ENCODE measurements at regions not wholly inside any gene's neighbourhood (a gene's known extent, or its start where the extent isn't known, plus 50 kb on each side); places are given as distances from the start of the nearest gene placed in this dataset.

DNA sequence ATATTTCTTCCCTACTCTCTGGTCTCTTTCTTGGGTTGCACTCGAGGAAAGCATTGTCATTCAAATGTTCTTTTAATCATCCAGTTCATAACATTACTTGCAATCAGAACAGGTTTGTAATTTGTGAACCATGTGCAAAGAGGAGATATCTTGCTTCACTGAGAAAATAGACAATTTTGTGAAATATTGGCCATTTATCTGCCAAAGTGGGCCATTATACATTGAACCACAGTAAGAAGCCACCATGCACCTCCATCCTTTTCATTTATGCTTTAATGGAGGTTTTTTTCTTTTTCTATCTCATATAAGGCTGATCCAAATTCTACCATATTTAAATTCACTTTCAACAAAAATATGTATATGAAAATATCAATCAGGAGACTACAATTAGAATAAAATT is 335.3 kb upstream of the AADAT start:
- no peaks in the 10 kb centered on the region for H3K9me3 ChIP-seq (ENCODE audit: control insufficient read depth, insufficient read depth, low read length)
- no peak overlapping the region for H3K27ac ChIP-seq (ENCODE audit: low read length)
- no peak overlapping the region for H3K4me3 ChIP-seq (ENCODE audit: low read length)
- no CpG with 5 or more reads among the region's 1 CpG for WGBS (ENCODE audit: insufficient coverage, insufficient read length)
- H3K4me1 ChIP-seq (ENCODE audit: control insufficient read depth, insufficient read depth, low read length), result no peaks in the 10 kb centered on the region
- no peak for DNase-seq (ENCODE audit: low read depth, low spot score)
- no peaks in the 10 kb centered on the region for H3K36me3 ChIP-seq (ENCODE audit: control insufficient read depth, insufficient read depth, low read length)
- no peaks in the 10 kb centered on the region for H3K27me3 ChIP-seq (ENCODE audit: control insufficient read depth, insufficient read depth, low read length)

DNA sequence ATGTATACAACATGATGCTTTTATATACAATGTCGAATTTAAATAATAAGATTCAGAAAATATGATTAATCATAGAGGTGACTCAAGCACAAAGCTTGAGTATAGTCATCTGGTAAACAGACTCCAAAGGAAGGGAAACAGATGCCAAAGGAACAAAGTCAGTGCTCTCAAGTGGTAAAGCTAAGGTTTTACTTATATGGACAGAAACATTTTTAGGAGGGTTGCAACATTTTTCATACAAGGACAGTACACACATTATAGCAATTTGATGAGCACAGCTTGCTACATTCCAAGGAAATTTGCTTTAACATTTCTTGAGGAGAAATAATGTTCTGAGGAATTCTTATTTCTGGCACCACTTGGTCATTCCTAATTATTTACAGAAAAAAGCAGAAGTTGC is 333.4 kb upstream of the AADAT start:
- WGBS (ENCODE audit: insufficient coverage, insufficient read length), result no CpG with 5 or more reads among the region's 1 CpG
- no peak for DNase-seq (ENCODE audit: low read depth, low spot score)
- no peak overlapping the region for H3K4me3 ChIP-seq (ENCODE audit: low read length)

DNA sequence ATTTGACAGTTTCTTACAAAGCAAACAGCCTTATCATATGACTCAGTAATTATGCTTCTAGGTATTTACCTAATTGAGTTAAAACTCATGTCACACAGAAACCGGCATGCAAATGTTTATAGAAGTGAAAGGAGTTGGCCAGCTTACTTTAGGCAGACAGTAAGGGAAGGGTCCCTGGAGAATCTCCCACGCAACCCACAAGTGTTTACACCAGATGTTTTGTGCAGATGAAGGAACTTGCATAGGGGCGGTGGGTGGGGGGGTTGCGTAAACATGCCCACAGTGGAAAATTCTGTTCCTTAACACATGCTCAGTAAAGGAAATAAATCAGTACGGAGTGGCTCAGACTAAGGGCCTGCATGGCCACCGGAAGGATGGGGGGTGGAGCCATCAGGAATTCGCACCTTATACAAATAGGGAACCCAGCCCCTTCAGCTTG is 330.5 kb upstream of the AADAT start:
- no peak for DNase-seq (ENCODE audit: low read depth, low spot score)
- H3K36me3 ChIP-seq (ENCODE audit: control insufficient read depth, insufficient read depth, low read length), result no peaks in the 10 kb centered on the region
- H3K27ac ChIP-seq (ENCODE audit: low read length), result no peak overlapping the region
- WGBS (ENCODE audit: insufficient coverage, insufficient read length), result no CpG with 5 or more reads among the region's 7 CpGs
- no peaks in the 10 kb centered on the region for H3K4me1 ChIP-seq (ENCODE audit: control insufficient read depth, insufficient read depth, low read length)
- H3K27me3 ChIP-seq (ENCODE audit: control insufficient read depth, insufficient read depth, low read length), result no peaks in the 10 kb centered on the region
- H3K4me3 ChIP-seq (ENCODE audit: low read length), result no peak overlapping the region
- H3K9me3 ChIP-seq (ENCODE audit: control insufficient read depth, insufficient read depth, low read length), result no peaks in the 10 kb centered on the region

More for the DNA sequence above, 333.4 kb upstream of the AADAT start:
- Histone ChIP-seq H3K27ac (ENCODE audit: low read length) (no peak overlapping the region), H3K9me3 (ENCODE audit: control insufficient read depth, insufficient read depth, low read length) (no peaks in the 10 kb centered on the region), H3K4me1 (ENCODE audit: control insufficient read depth, insufficient read depth, low read length) (no peaks in the 10 kb centered on the region), H3K27me3 (ENCODE audit: control insufficient read depth, insufficient read depth, low read length) (no peaks in the 10 kb centered on the region), H3K36me3 (ENCODE audit: control insufficient read depth, insufficient read depth, low read length) (no peaks in the 10 kb centered on the region)

DNA sequence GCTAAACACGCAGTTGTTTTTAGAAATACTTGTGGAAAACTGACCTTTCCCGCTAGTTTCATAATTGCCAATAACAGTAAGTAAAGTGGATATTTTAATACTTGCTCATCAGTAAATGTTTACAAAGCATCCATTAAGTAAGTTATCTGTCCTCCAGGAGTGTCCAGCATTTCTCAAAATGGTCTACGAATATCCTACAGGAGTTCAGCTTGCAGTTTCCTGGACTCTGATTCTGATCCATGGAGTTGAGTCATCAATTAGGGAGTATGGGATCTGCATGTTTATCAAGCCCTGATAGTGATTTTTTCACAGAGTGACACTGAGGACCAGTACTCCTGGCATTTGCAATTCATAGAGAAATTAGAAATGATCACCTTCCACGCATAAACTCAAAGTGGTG is 325.2 kb upstream of the AADAT start:
- no peaks in the 10 kb centered on the region for H3K9me3 ChIP-seq (ENCODE audit: control insufficient read depth, insufficient read depth, low read length)
- H3K4me3 ChIP-seq (ENCODE audit: low read length), result no peak overlapping the region
- no peaks in the 10 kb centered on the region for H3K27me3 ChIP-seq (ENCODE audit: control insufficient read depth, insufficient read depth, low read length)
- H3K36me3 ChIP-seq (ENCODE audit: control insufficient read depth, insufficient read depth, low read length), result no peaks in the 10 kb centered on the region
- no peak overlapping the region for H3K27ac ChIP-seq (ENCODE audit: low read length)
- H3K4me1 ChIP-seq (ENCODE audit: control insufficient read depth, insufficient read depth, low read length), result no peaks in the 10 kb centered on the region
- no peak for DNase-seq (ENCODE audit: low read depth, low spot score)
- WGBS (ENCODE audit: insufficient coverage, insufficient read length), result no CpG with 5 or more reads among the region's 4 CpGs

DNA sequence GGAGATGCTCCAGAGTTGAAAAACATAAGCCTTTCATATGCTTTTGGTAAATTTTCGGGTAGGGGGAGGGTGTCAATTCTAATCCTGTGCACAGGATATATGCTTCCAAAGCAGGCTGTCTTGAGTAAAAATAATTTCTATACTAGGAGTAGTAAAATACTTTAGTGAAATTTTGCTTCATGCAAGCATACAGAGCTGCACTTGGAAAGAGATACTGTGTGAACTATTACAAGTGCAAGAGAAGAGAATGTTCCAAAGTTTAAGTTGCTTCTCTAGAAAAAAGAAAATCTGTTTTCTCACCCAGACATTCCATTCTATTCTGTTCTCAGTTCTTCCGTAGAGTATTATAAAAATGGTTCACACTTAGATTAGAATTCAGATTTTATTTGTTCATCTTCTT is 324.6 kb upstream of the AADAT start:
- no peaks in the 10 kb centered on the region for H3K9me3 ChIP-seq (ENCODE audit: control insufficient read depth, insufficient read depth, low read length)
- no CpG with 5 or more reads among the region's 2 CpGs for WGBS (ENCODE audit: insufficient coverage, insufficient read length)
- no peaks in the 10 kb centered on the region for H3K36me3 ChIP-seq (ENCODE audit: control insufficient read depth, insufficient read depth, low read length)
- no peak for DNase-seq (ENCODE audit: low read depth, low spot score)
- H3K4me3 ChIP-seq (ENCODE audit: low read length), result no peak overlapping the region
- H3K27me3 ChIP-seq (ENCODE audit: control insufficient read depth, insufficient read depth, low read length), result no peaks in the 10 kb centered on the region
- no peaks in the 10 kb centered on the region for H3K4me1 ChIP-seq (ENCODE audit: control insufficient read depth, insufficient read depth, low read length)
- no peak overlapping the region for H3K27ac ChIP-seq (ENCODE audit: low read length)

DNA sequence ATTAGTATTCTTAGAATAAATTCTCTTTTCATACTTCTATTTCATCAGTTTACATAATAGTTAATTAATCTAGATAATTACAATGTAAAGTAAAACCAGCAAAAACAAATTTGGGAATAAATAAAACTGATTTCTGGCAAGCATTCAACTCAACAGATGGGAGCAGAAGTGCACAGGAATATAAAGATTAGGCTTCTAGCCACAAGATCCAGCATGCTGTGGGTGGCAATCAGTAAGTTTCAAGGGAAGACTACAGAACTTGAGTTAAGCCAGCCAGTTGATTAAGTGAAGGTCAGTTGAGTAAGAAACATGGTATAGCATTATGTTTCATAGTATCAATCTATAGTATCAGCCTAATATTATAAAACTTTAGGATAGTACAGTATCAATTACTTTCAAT is 324.2 kb upstream of the AADAT start:
- Histone ChIP-seq H3K9me3 (ENCODE audit: control insufficient read depth, insufficient read depth, low read length) (no peaks in the 10 kb centered on the region), H3K4me1 (ENCODE audit: control insufficient read depth, insufficient read depth, low read length) (no peaks in the 10 kb centered on the region), H3K27me3 (ENCODE audit: control insufficient read depth, insufficient read depth, low read length) (no peaks in the 10 kb centered on the region), H3K36me3 (ENCODE audit: control insufficient read depth, insufficient read depth, low read length) (no peaks in the 10 kb centered on the region), H3K27ac (ENCODE audit: low read length) (no peak overlapping the region), H3K4me3 (ENCODE audit: low read length) (no peak overlapping the region)
- DNase-seq (ENCODE audit: low read depth, low spot score), result no peak

DNA sequence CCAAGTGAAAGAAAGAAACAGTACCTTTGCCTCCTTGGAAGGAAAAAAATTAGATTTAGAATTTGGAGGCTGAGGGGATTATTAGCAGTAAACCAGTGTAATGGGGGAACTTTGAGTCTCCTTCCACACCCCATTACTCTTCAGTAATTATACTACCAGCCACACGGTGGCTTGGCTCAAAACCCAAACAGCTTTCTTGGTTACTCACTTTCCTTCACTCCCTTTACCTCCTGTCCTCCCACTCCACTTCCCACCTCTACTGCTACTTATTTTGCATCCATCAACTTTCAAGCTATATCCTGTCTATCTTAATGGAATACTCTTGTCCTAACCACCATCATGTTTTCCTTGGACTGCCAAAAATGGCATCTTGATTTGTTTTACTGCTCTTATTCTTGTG is 310.6 kb upstream of the AADAT start:
- no peaks in the 10 kb centered on the region for H3K9me3 ChIP-seq (ENCODE audit: control insufficient read depth, insufficient read depth, low read length)
- H3K36me3 ChIP-seq (ENCODE audit: control insufficient read depth, insufficient read depth, low read length), result no peaks in the 10 kb centered on the region
- no peaks in the 10 kb centered on the region for H3K4me1 ChIP-seq (ENCODE audit: control insufficient read depth, insufficient read depth, low read length)
- DNase-seq (ENCODE audit: low read depth, low spot score), result peak; percentile 5
- H3K27me3 ChIP-seq (ENCODE audit: control insufficient read depth, insufficient read depth, low read length), result no peaks in the 10 kb centered on the region
- no peak overlapping the region for H3K4me3 ChIP-seq (ENCODE audit: low read length)
- H3K27ac ChIP-seq (ENCODE audit: low read length), result no peak overlapping the region
- no CpG with 5 or more reads among the region's 1 CpG for WGBS (ENCODE audit: insufficient coverage, insufficient read length)

DNA sequence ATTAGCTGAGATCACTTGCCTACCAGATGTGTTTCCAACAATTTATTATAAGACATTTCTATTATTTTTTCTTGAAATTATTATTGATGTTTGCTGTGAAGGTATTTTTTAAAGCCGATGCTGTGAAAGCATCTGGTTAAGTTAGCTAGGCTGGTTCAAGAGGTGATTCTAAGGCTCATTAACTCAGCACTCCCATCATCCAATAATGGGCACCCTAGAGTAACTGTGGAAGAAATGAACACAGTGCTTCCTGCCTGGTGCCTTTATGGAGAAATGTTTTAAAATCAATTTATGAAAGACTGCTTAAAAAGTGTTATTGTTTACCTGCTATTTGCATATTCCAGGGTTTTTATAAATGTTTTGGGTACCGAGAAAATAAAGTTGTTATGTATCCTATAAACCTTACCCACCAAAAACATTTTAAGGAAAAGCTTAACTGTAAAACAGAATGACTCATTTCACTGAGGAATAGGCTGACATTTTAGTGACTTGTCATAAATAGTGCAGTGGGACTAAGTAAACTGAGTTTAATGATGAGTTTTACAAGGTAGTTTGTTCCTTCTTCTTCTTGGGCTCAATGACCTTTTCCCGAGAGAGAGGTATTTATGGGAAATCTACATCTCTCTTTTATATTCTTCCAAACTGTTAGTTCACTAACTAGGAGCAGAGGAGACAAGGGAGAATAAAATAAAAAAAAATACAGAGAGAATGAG is 310.0 kb upstream of the AADAT start:
- no peak for DNase-seq (ENCODE audit: low read depth, low spot score)
- Histone ChIP-seq H3K27me3 (ENCODE audit: control insufficient read depth, insufficient read depth, low read length) (no peaks in the 10 kb centered on the region), H3K4me1 (ENCODE audit: control insufficient read depth, insufficient read depth, low read length) (no peaks in the 10 kb centered on the region), H3K4me3 (ENCODE audit: low read length) (no peak overlapping the region), H3K9me3 (ENCODE audit: control insufficient read depth, insufficient read depth, low read length) (no peaks in the 10 kb centered on the region), H3K27ac (ENCODE audit: low read length) (no peak overlapping the region), H3K36me3 (ENCODE audit: control insufficient read depth, insufficient read depth, low read length) (no peaks in the 10 kb centered on the region)
- WGBS (ENCODE audit: insufficient coverage, insufficient read length), result no CpG with 5 or more reads among the region's 3 CpGs

DNA sequence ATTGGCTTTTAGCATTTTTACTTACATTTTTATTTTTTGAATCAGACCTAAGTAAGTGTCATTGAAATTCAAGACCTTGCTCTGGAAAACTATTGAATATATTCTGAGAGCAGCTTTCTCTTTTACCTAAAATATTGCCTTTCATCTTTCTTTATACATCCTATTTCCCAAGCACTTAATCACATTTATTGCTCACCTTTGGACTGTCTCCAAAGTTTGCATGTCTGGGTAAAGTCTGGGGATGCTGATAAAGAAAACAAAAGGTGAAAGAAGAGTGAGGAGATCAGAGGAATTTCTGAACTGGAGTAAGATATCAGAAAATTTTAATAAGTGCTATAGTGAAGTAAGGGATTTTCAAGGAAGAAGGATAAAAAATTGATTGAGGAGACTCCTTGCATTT is 308.5 kb upstream of the AADAT start:
- Histone ChIP-seq H3K9me3 (ENCODE audit: control insufficient read depth, insufficient read depth, low read length) (no peaks in the 10 kb centered on the region), H3K4me3 (ENCODE audit: low read length) (no peak overlapping the region), H3K4me1 (ENCODE audit: control insufficient read depth, insufficient read depth, low read length) (no peaks in the 10 kb centered on the region), H3K27ac (ENCODE audit: low read length) (no peak overlapping the region), H3K27me3 (ENCODE audit: control insufficient read depth, insufficient read depth, low read length) (no peaks in the 10 kb centered on the region), H3K36me3 (ENCODE audit: control insufficient read depth, insufficient read depth, low read length) (no peaks in the 10 kb centered on the region)
- no peak for DNase-seq (ENCODE audit: low read depth, low spot score)

DNA sequence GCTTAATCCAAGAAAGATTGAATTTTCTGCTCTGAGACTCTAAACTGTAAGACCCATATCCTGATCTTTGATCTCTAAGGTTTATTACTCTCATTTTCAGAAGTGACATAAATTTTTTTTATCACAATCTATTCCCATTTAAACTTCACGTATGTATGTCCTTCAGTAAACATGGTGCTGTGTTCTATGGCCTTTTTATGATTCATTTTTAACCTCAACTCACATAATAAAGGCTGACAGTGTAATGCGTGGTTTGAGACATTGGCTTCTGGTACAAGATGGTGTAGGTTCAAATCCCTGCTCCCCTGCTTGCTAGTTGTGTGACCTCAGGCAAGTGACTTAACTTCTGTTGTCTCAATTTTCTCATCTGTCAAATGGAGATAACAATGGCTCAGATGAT is 306.0 kb upstream of the AADAT start:
- Histone ChIP-seq H3K9me3 (ENCODE audit: control insufficient read depth, insufficient read depth, low read length) (no peaks in the 10 kb centered on the region), H3K4me3 (ENCODE audit: low read length) (no peak overlapping the region), H3K4me1 (ENCODE audit: control insufficient read depth, insufficient read depth, low read length) (no peaks in the 10 kb centered on the region), H3K27me3 (ENCODE audit: control insufficient read depth, insufficient read depth, low read length) (no peaks in the 10 kb centered on the region), H3K27ac (ENCODE audit: low read length) (no peak overlapping the region), H3K36me3 (ENCODE audit: control insufficient read depth, insufficient read depth, low read length) (no peaks in the 10 kb centered on the region)
- WGBS (ENCODE audit: insufficient coverage, insufficient read length), result no CpG with 5 or more reads among the region's 2 CpGs
- no peak for DNase-seq (ENCODE audit: low read depth, low spot score)

DNA sequence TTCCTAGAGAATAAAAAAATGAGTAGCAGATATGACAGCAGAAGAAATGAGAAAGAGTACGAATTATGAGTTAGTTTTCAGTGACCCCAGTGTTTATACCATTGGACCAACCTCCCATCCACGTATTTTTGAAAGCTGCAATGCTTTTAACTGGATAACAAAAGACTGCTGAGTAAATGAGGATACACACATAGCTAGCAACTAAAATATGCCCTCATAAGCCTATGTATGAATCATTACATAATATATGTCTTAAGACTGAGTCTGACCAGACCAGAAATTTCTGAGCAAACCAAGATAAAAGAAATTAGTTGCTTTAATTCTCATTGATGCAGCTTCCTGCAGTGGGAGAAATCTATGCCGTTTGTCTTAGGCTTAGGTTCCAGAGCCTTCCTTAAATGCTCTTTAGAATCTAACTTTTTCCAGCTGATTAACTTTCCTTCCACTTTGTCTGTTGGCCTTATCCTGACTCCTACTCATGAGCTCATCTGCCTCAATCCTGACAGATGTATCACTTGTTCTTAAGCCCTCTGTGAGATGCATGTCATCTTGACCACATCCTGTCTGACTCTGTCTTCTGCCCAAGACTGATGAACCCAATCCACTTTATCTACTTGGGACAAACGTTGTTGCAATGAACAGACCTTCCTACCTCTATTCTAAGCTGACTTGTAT is 301.4 kb upstream of the AADAT start:
- no CpG with 5 or more reads among the region's 4 CpGs for WGBS (ENCODE audit: insufficient coverage, insufficient read length)
- Histone ChIP-seq H3K9me3 (ENCODE audit: control insufficient read depth, insufficient read depth, low read length) (no peaks in the 10 kb centered on the region), H3K27me3 (ENCODE audit: control insufficient read depth, insufficient read depth, low read length) (no peaks in the 10 kb centered on the region), H3K4me1 (ENCODE audit: control insufficient read depth, insufficient read depth, low read length) (no peaks in the 10 kb centered on the region), H3K27ac (ENCODE audit: low read length) (no peak overlapping the region), H3K4me3 (ENCODE audit: low read length) (no peak overlapping the region), H3K36me3 (ENCODE audit: control insufficient read depth, insufficient read depth, low read length) (no peaks in the 10 kb centered on the region)
- no peak for DNase-seq (ENCODE audit: low read depth, low spot score)

All from iPS DF 6.9 (cell line).